ENCODE measurements at regions not wholly inside any gene's neighbourhood (a gene's known extent, or its start where the extent isn't known, plus 50 kb on each side); places are given as distances from the start of the nearest gene placed in this dataset.

GRCh38 chr2:8578335-8579244, 103.3 kb upstream of the ID2 start:
- 91 to 96% methylated on average over 14 to 19 of the region's 19 CpGs for WGBS, 2 experiments (ENCODE audit: insufficient coverage in 1 of 2, insufficient read length in 1 of 2)
- H3K4me3 ChIP-seq (ENCODE audit: low read length): no peak overlapping the region
- no peaks in the 10 kb centered on the region for H3K36me3 ChIP-seq (ENCODE audit: control insufficient read depth, insufficient read depth, low read length)
- no peak for DNase-seq
- TF ChIP-seq CTCF (conservative IDR thresholded peaks at IDR 0.05): no peak
- no peak overlapping the region for H3K27ac ChIP-seq (ENCODE audit: low read depth, low read length)
- no peaks in the 10 kb centered on the region for H3K9me3 Mint-ChIP-seq
- H3K9me3 ChIP-seq (ENCODE audit: control insufficient read depth, low read length): no peaks in the 10 kb centered on the region
- H3K9ac ChIP-seq (ENCODE audit: extremely low read depth, low read length, poor library complexity, severe bottlenecking): no peak overlapping the region
- peaks cover 3% of the 10 kb centered on the region for H3K27me3 Mint-ChIP-seq (ENCODE audit: insufficient read depth)
- H3K27ac Mint-ChIP-seq: no peak overlapping the region
- no peaks in the 10 kb centered on the region for H3K36me3 Mint-ChIP-seq (ENCODE audit: low read depth)
- H3K4me3 Mint-ChIP-seq: no peak overlapping the region
- no peaks in the 10 kb centered on the region for H3K27me3 ChIP-seq (ENCODE audit: control insufficient read depth, insufficient read depth, low read length, poor library complexity, severe bottlenecking)
- peaks cover 5% of the 10 kb centered on the region for H3K4me1 ChIP-seq (ENCODE audit: control insufficient read depth, insufficient read depth, low read length)
- H3K4me1 Mint-ChIP-seq: peaks cover 24% of the 10 kb centered on the region

DNA sequence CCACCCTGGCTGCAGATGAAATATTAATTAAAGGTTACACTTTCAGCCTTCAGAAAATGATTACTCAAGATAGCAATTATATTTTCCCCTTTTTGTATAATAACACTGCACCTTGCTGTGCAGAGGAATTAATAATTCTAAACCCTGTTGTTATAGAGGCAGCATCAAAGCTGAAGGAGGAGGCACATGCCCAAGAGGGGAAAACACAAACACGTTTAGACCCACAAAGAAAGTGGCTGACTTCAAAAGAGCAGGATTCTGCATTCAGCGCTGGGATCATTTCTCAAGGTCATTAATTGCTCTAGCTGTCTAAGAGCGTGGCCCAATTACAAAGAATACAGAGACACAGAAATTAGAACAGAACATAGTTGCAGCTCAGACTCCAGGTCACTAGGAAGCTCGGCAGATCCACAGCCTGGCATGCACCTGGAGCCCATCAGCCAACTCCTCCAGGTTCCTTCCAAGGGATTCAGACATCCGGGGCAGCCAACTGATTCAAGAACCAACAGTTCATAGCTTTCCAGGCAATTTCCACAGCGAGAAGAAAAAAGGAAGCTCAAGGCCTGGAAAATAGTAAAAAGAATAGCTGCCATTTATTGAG, 102.3 kb upstream of the ID2 start:
- 79 to 91% methylated on average over 5 to 6 of the region's 6 CpGs for WGBS, 2 experiments (ENCODE audit: insufficient coverage in 1 of 2, insufficient read length in 1 of 2)
- Histone ChIP-seq H3K36me3 (ENCODE audit: control insufficient read depth, insufficient read depth, low read length) (no peaks in the 10 kb centered on the region), H3K4me1 (ENCODE audit: control insufficient read depth, insufficient read depth, low read length) (peaks cover 11% of the 10 kb centered on the region), H3K9ac (ENCODE audit: extremely low read depth, low read length, poor library complexity, severe bottlenecking) (no peak overlapping the region), H3K27ac (ENCODE audit: low read depth, low read length) (no peak overlapping the region), H3K4me3 (ENCODE audit: low read length) (no peak overlapping the region), H3K9me3 (ENCODE audit: control insufficient read depth, low read length) (no peaks in the 10 kb centered on the region), H3K27me3 (ENCODE audit: control insufficient read depth, insufficient read depth, low read length, poor library complexity, severe bottlenecking) (no peaks in the 10 kb centered on the region)
- no peaks in the 10 kb centered on the region for H3K36me3 Mint-ChIP-seq (ENCODE audit: low read depth)
- H3K27ac Mint-ChIP-seq: no peak overlapping the region
- H3K27me3 Mint-ChIP-seq (ENCODE audit: insufficient read depth): peaks cover 3% of the 10 kb centered on the region
- H3K4me1 Mint-ChIP-seq: peaks cover 28% of the 10 kb centered on the region
- no peak for TF ChIP-seq CTCF (conservative IDR thresholded peaks at IDR 0.05)
- DNase-seq: no peak
- H3K4me3 Mint-ChIP-seq: no peak overlapping the region
- H3K9me3 Mint-ChIP-seq: no peaks in the 10 kb centered on the region

DNA sequence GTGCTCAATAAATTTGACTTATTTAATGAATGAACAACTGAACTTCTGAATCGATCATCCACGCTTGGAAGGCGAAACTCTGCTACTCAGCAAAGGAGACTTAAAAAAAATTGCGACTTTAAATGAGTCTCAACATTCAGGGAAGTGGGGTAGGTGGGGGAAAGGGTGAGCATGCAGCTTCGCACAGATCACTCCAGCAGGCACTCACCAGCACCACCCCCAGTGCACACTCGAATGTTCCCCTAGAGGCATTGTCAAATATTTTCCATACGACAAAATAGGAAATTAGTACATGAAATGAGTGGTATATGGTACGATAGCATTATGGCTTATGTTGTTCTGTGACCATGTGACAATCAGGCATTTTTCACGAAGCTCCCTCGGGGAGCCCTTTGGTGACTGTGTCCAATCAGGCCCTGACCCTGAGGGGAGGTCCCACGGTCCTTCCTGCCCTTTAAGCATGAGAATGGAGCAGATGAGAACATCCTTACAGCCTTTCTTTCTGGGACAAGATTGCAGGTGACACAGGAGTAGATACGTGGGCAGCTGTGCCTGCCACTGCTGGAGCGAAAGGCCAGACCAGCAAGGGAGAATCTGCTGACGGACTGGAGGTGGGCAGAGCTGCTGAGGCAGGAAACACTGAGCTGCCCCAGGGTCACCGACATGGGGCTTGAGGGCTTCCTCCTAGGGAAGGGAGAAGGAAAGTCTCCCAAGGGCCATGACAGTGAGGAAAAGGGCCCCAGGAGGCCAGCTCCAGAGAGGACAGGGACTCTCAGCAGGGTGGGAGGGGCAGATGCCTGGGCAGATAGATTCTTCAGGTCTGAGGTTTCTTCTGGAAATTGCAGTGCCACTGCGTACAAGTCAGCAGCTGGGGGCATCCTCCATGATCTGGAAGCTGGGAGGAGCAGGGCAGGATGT, 101.3 kb upstream of the ID2 start:
- Histone ChIP-seq H3K4me1 (ENCODE audit: control insufficient read depth, insufficient read depth, low read length) (peaks cover 12% of the 10 kb centered on the region), H3K27ac (ENCODE audit: low read depth, low read length) (no peak overlapping the region), H3K4me3 (ENCODE audit: low read length) (no peak overlapping the region), H3K36me3 (ENCODE audit: control insufficient read depth, insufficient read depth, low read length) (no peaks in the 10 kb centered on the region), H3K27me3 (ENCODE audit: control insufficient read depth, insufficient read depth, low read length, poor library complexity, severe bottlenecking) (no peaks in the 10 kb centered on the region), H3K9ac (ENCODE audit: extremely low read depth, low read length, poor library complexity, severe bottlenecking) (no peak overlapping the region), H3K9me3 (ENCODE audit: control insufficient read depth, low read length) (no peaks in the 10 kb centered on the region)
- TF ChIP-seq CTCF (conservative IDR thresholded peaks at IDR 0.05): no peak
- no peak overlapping the region for H3K4me3 Mint-ChIP-seq
- no peaks in the 10 kb centered on the region for H3K9me3 Mint-ChIP-seq
- H3K27me3 Mint-ChIP-seq (ENCODE audit: insufficient read depth): peaks cover 3% of the 10 kb centered on the region
- no peak for DNase-seq
- peaks cover 22% of the 10 kb centered on the region for H3K4me1 Mint-ChIP-seq
- no peaks in the 10 kb centered on the region for H3K36me3 Mint-ChIP-seq (ENCODE audit: low read depth)
- H3K27ac Mint-ChIP-seq: no peak overlapping the region
- 90 to 91% methylated on average over 14 to 16 of the region's 16 CpGs for WGBS, 2 experiments (ENCODE audit: insufficient coverage in 1 of 2, insufficient read length in 1 of 2)

Measured in endodermal cell (in vitro differentiated cells).